HepG2 (cell line): ENCODE measurements at regions not wholly inside any gene's neighbourhood (a gene's known extent, or its start where the extent isn't known, plus 50 kb on each side); places are given as distances from the start of the nearest gene placed in this dataset.

Experiments
- ATAC-seq: fragments of 200-7000 bp; cut with Tn5 transposase; 3 replicates; pipeline ENCODE4 v1.9.1; 2020; ENCODE audit warnings: mild to moderate bottlenecking, moderate library complexity
- BruUV-seq: library from RNA; stranded (reverse); fragments of 400-500 nt; replicated peaks from 2 replicates; lab custom pipeline; 2021; lab: Mats Ljungman, UMichigan
- CTCF ChIA-PET: fragments of 300-600 bp; formaldehyde crosslinking; extraction: SDS; loops from one replicate; lab custom pipeline; 2021; ENCODE audit warnings: low total read pairs, inconsistent platforms, low intra/inter-chr PET ratio; lab: Yijun Ruan, JAX
- POLR2A ChIA-PET: fragments of 350-600 bp; sonication (Branson Sonifier 250); formaldehyde crosslinking; loops from one replicate; lab custom pipeline; 2020; ENCODE audit warnings: antibody characterized with exemption, inconsistent platforms; lab: Yijun Ruan, JAX
- DNase-seq: peaks from one replicate; pipeline ENCODE4 v3.0.0-alpha.2; 2015; ENCODE audit warnings: low spot score
- FAIRE-seq: peaks from 3 replicates; lab custom pipeline; 2011; peaks lifted over from hg19 to GRCh38; lab: Jason Lieb, UNC
- H2AFZ ChIP-seq: one replicate; pipeline ENCODE4 v1.6.1; 2011; ENCODE audit warnings: low read length, inconsistent platforms
- H3K27ac ChIP-seq: fragments of 300-600 bp; 3 replicates; pipeline ENCODE4 v1.8.0; 2011; ENCODE audit warnings: mixed run types, mild to moderate bottlenecking, mixed read lengths, low read length, inconsistent platforms; ENCODE audit not compliant: insufficient read depth; ENCODE audit errors: extremely low read length
- H3K27me3 ChIP-seq, 2 experiments: fragments of 200-600 bp in 1 of 2; 2 replicates in 1 of 2; 3 replicates in 1 of 2; pipeline versions ENCODE4 v1.6.0 to v1.8.0; 2011; ENCODE audit warnings: low read length in 2 of 2, mild to moderate bottlenecking in 2 of 2, moderate library complexity in 2 of 2, inconsistent platforms in 1 of 2; ENCODE audit not compliant: insufficient read depth in 2 of 2, control insufficient read depth in 1 of 2
- H3K36me3 ChIP-seq, 2 experiments: fragments of 200-600 bp in 1 of 2; replicated peaks in 1 of 2; 2 replicates in 1 of 2; 3 replicates in 1 of 2; pipeline versions ENCODE4 v1.5.1 to v1.8.0; 2011; ENCODE audit warnings: low read length in 2 of 2, inconsistent platforms in 1 of 2; ENCODE audit not compliant: insufficient read depth in 2 of 2, control insufficient read depth in 1 of 2
- H3K4me1 ChIP-seq: 2 replicates; pipeline ENCODE4 v1.5.1; 2012; ENCODE audit warnings: low read length, inconsistent platforms; ENCODE audit not compliant: insufficient read depth
- H3K4me2 ChIP-seq: 2 replicates; pipeline ENCODE4 v1.6.0; 2011; ENCODE audit warnings: low read depth, low read length, inconsistent platforms
- H3K4me3 ChIP-seq, 3 experiments: fragments of 200-600 bp in 1 of 3; sonication (generic), shearing (Covaris generic) in 1 of 3; replicated peaks in 1 of 3; 2 replicates each; pipeline ENCODE4 v1.5.1; 2011 to 2016; ENCODE audit warnings: low read length in 3 of 3, inconsistent platforms in 2 of 3, low read depth in 2 of 3, mild to moderate bottlenecking in 2 of 3, control low read depth in 1 of 3, mixed read lengths in 1 of 3; ENCODE audit not compliant: insufficient read depth in 1 of 3
- H3K79me2 ChIP-seq: one replicate; pipeline ENCODE4 v1.6.1; 2011; ENCODE audit warnings: low read length, inconsistent platforms; ENCODE audit not compliant: insufficient read depth
- H3K9ac ChIP-seq: 2 replicates; pipeline ENCODE4 v1.6.0; 2011; ENCODE audit warnings: mild to moderate bottlenecking, low read depth, low read length, inconsistent platforms; ENCODE audit not compliant: insufficient read depth
- H3K9me3 ChIP-seq: 2 replicates; pipeline ENCODE4 v1.5.1; 2012; ENCODE audit warnings: mild to moderate bottlenecking, low read length
- H4K20me1 ChIP-seq: 2 replicates; pipeline ENCODE4 v1.6.0; 2011; ENCODE audit warnings: inconsistent platforms, mild to moderate bottlenecking, low read length, moderate library complexity; ENCODE audit not compliant: insufficient read depth
- HNF1B ChIP-seq: sonication (generic); formaldehyde crosslinking; IDR thresholded peaks from 2 replicates; pipeline ENCODE4 v1.5.1; 2020; ENCODE audit warnings: mild to moderate bottlenecking, moderate library complexity, missing genetic modification reagents
- MAFF ChIP-seq: IDR thresholded peaks from 2 replicates; pipeline ENCODE4 v1.6.1; 2011; ENCODE audit warnings: low read depth, low read length, improper control_type of control experiment
- MAFK ChIP-seq, 2 experiments: IDR thresholded peaks in 1 of 2; conservative IDR thresholded peaks in 1 of 2; 2 replicates each; pipeline ENCODE4 v1.6.1; 2011; ENCODE audit warnings: improper control_type of control experiment in 2 of 2, low read length in 2 of 2
- MXI1 ChIP-seq: IDR thresholded peaks from 3 replicates; pipeline ENCODE4 v1.6.1; 2012; ENCODE audit warnings: low read depth, low read length, inconsistent platforms, borderline replicate concordance
- NR2F6 ChIP-seq, 2 experiments: IDR thresholded peaks; 2 replicates each; pipeline ENCODE4 v1.6.1; 2016; ENCODE audit warnings: antibody characterized with exemption in 1 of 2, mild to moderate bottlenecking in 1 of 2
- RNF219 ChIP-seq: sonication (generic); formaldehyde crosslinking; IDR thresholded peaks from 2 replicates; pipeline ENCODE4 v1.5.0; 2020; ENCODE audit warnings: mild to moderate bottlenecking, missing genetic modification reagents
- SOX6 ChIP-seq, 2 experiments: fragments of 450-650 bp in 1 of 2; sonication (generic) in 1 of 2; formaldehyde crosslinking in 1 of 2; IDR thresholded peaks; 2 replicates each; pipeline versions ENCODE4 v1.4.0 to v1.6.1; 2017 to 2020; ENCODE audit warnings: antibody characterized with exemption in 1 of 2, mild to moderate bottlenecking in 1 of 2, missing genetic modification reagents in 1 of 2
- SP4 ChIP-seq: sonication (generic); formaldehyde crosslinking; IDR thresholded peaks from 2 replicates; pipeline ENCODE4 v1.8.1; 2023; ENCODE audit warnings: mild to moderate bottlenecking, missing genetic modification reagents
- TEAD3 ChIP-seq: optimal IDR thresholded peaks from 2 replicates; pipeline ENCODE3; 2016; ENCODE audit warnings: borderline replicate concordance
- ZBTB3 ChIP-seq: sonication (generic); formaldehyde crosslinking; IDR thresholded peaks from 2 replicates; pipeline ENCODE4 v1.4.0; 2020; ENCODE audit warnings: low read depth, mild to moderate bottlenecking, moderate library complexity, missing genetic modification reagents, borderline replicate concordance
- ZBTB33 ChIP-seq: sonication (generic); formaldehyde crosslinking; IDR thresholded peaks from 2 replicates; pipeline ENCODE4 v1.4.0; 2020; ENCODE audit warnings: missing genetic modification reagents
- ZFP82 ChIP-seq: sonication (generic); formaldehyde crosslinking; IDR thresholded peaks from 2 replicates; pipeline ENCODE4 v1.5.1; 2020; ENCODE audit warnings: mild to moderate bottlenecking, missing genetic modification reagents, borderline replicate concordance
- ZNF205 ChIP-seq: IDR thresholded peaks from 2 replicates; pipeline ENCODE4 v1.6.1; 2018; ENCODE audit warnings: missing biosample characterization, missing genetic modification reagents
- ZNF580 ChIP-seq: IDR thresholded peaks from 2 replicates; pipeline ENCODE4 v1.6.1; 2016; ENCODE audit warnings: low read depth, borderline replicate concordance
- ZNF589 ChIP-seq: sonication (generic); formaldehyde crosslinking; conservative IDR thresholded peaks from 2 replicates; pipeline ENCODE4 v1.8.0; 2022; ENCODE audit warnings: mild to moderate bottlenecking, moderate library complexity, missing genetic modification reagents
- ZNF792 ChIP-seq: IDR thresholded peaks from 2 replicates; pipeline ENCODE4 v1.6.1; 2016
- WGBS: methylation state at CpG from one replicate; pipeline ENCODE4 v1.1.6; 2017; ENCODE audit warnings: low lambda C conversion rate; 5-methylcytosine and 5-hydroxymethylcytosine counted together
- in situ Hi-C: cut with HindIII; loops from 2 replicates; pipeline ENCODE4 v1.10.0; 2017; ENCODE audit warnings: low pct_unique_long_range_greater_than_20kb; ENCODE audit not compliant: extremely low pct_ligation_motif_present
- intact Hi-C: fragments of 100-400 bp; cut with micrococcal nuclease; formaldehyde crosslinking; loops from one replicate; pipeline ENCODE4 v1.10.0; 2022; ENCODE audit not compliant: unreplicated experiment

GRCh38 chr13:84399320-84400085, 517.2 kb upstream of the SLITRK1 start:
- ATAC-seq (peak; percentile 92), DNase-seq (peak; percentile 30), FAIRE-seq (peak; percentile 26)
- Histone ChIP-seq H3K27ac (no peak overlapping the region), H2AFZ (peak overlapping the region; percentile 78), H3K4me1 (peaks cover 10% of the 10 kb centered on the region), H3K4me2 (peak overlapping the region; percentile 72), H3K9me3 (peaks cover 14% of the 10 kb centered on the region; the same call in 1 of the 2 replicates), H3K36me3 (no peaks in the 10 kb centered on the region), H4K20me1 (no peaks in the 10 kb centered on the region), H3K4me3 (peak overlapping the region in 1 of 3 experiments; percentile 15; a peak in 1 of 6 replicates), H3K79me2 (no peaks in the 10 kb centered on the region), H3K27me3 (no peaks in the 10 kb centered on the region), H3K9ac (no peak overlapping the region)
- intact Hi-C loops: no loop called here
- POLR2A ChIA-PET: no interaction called here
- CTCF ChIA-PET: no interaction called here
- BruUV-seq: no TSS peak
- 10% methylated on average over 4 of the region's 7 CpGs for WGBS
- in situ Hi-C loops: no loop called here
- TF ChIP-seq MXI1: no peak
- TF ChIP-seq HNF1B (CRISPR knock-in tag): no peak
- peak; percentile 59 for TF ChIP-seq TEAD3
- peak; percentile 81; the same call in 1 of the 2 replicates for TF ChIP-seq ZNF205 (CRISPR knock-in tag)
- TF ChIP-seq MAFF: peak; percentile 71
- TF ChIP-seq ZFP82: no peak
- no peak for TF ChIP-seq ZNF580 (CRISPR knock-in tag)
- TF ChIP-seq SOX6 (IDR thresholded peaks at IDR 0.05): no peak
- TF ChIP-seq SOX6 (CRISPR knock-in tag; IDR thresholded peaks at IDR 0.05): peak; percentile 64
- TF ChIP-seq RNF219 (CRISPR knock-in tag): no peak
- TF ChIP-seq ZBTB33 (CRISPR knock-in tag): no peak
- no peak for TF ChIP-seq ZBTB3 (CRISPR knock-in tag)
- TF ChIP-seq MAFK (conservative IDR thresholded peaks at IDR 0.05 in 1 of 2, IDR thresholded peaks at IDR 0.05 in 1 of 2; ENCODE audit: low read length in 2 of 2): peak; percentile 81 to 92
- no peak for TF ChIP-seq ZNF792 (CRISPR knock-in tag)
- TF ChIP-seq ZNF589 (CRISPR knock-in tag): no peak
- TF ChIP-seq SP4 (CRISPR knock-in tag): no peak
- TF ChIP-seq NR2F6 (IDR thresholded peaks at IDR 0.05): no peak
- peak; percentile 21; the same call in 1 of the 2 replicates for TF ChIP-seq NR2F6 (CRISPR knock-in tag; IDR thresholded peaks at IDR 0.05)
